Activated naive CD8-positive, alpha-beta T cell (primary cell): ENCODE measurements at regions not wholly inside any gene's neighbourhood (a gene's known extent, or its start where the extent isn't known, plus 50 kb on each side); places are given as distances from the start of the nearest gene placed in this dataset.

Experiments
- H3K27ac Mint-ChIP-seq: one replicate; pipeline ENCODE4 v1.8.0; 2021; ENCODE audit warnings: mixed read lengths
- H3K27me3 Mint-ChIP-seq: one replicate; pipeline ENCODE4 v1.8.0; 2021; ENCODE audit warnings: mixed read lengths
- H3K36me3 Mint-ChIP-seq: one replicate; pipeline ENCODE4 v1.8.0; 2021; ENCODE audit warnings: mixed read lengths
- H3K4me1 Mint-ChIP-seq: one replicate; pipeline ENCODE4 v1.8.0; 2021; ENCODE audit warnings: low read depth, mixed read lengths
- H3K4me3 Mint-ChIP-seq: one replicate; pipeline ENCODE4 v1.8.0; 2021; ENCODE audit warnings: mild to moderate bottlenecking, mixed read lengths
- H3K9me3 Mint-ChIP-seq: one replicate; pipeline ENCODE4 v1.8.0; 2021; ENCODE audit warnings: low read depth, mixed read lengths

- peaks cover 19% of the 10 kb centered on the region for H3K27me3 Mint-ChIP-seq
- H3K4me3 Mint-ChIP-seq, result no peak overlapping the region
- no peaks in the 10 kb centered on the region for H3K36me3 Mint-ChIP-seq
- H3K9me3 Mint-ChIP-seq, result no peaks in the 10 kb centered on the region
- H3K27ac Mint-ChIP-seq, result no peak overlapping the region
- peaks cover 12% of the 10 kb centered on the region for H3K4me1 Mint-ChIP-seq
Observed at GRCh38 chr6:41425511-41425910, 90.1 kb downstream of the NCR2 start.

GRCh38 chr6:41426438-41426851 is 91.0 kb downstream of the NCR2 start:
- Mint-ChIP-seq H3K4me3 (no peak overlapping the region), H3K9me3 (no peaks in the 10 kb centered on the region), H3K27ac (no peak overlapping the region), H3K4me1 (peaks cover 12% of the 10 kb centered on the region), H3K27me3 (peaks cover 19% of the 10 kb centered on the region), H3K36me3 (no peaks in the 10 kb centered on the region)

GRCh38 chr6:41426888-41427641 is 91.7 kb downstream of the NCR2 start:
- no peaks in the 10 kb centered on the region for H3K36me3 Mint-ChIP-seq
- H3K27me3 Mint-ChIP-seq, result peaks cover 19% of the 10 kb centered on the region
- H3K9me3 Mint-ChIP-seq, result no peaks in the 10 kb centered on the region
- H3K4me1 Mint-ChIP-seq, result peaks cover 12% of the 10 kb centered on the region
- H3K4me3 Mint-ChIP-seq, result no peak overlapping the region
- H3K27ac Mint-ChIP-seq, result no peak overlapping the region

- H3K27me3 Mint-ChIP-seq, result peaks cover 17% of the 10 kb centered on the region
- peaks cover 12% of the 10 kb centered on the region for H3K4me1 Mint-ChIP-seq
- H3K27ac Mint-ChIP-seq, result no peak overlapping the region
- H3K4me3 Mint-ChIP-seq, result no peak overlapping the region
- H3K9me3 Mint-ChIP-seq, result no peaks in the 10 kb centered on the region
- no peaks in the 10 kb centered on the region for H3K36me3 Mint-ChIP-seq
Observed at GRCh38 chr6:41427642-41428335, 92.4 kb downstream of the NCR2 start.

GRCh38 chr6:41428336-41428995 is 93.1 kb downstream of the NCR2 start:
- Mint-ChIP-seq H3K36me3 (no peaks in the 10 kb centered on the region), H3K9me3 (no peaks in the 10 kb centered on the region), H3K27ac (no peak overlapping the region), H3K27me3 (peaks cover 16% of the 10 kb centered on the region), H3K4me3 (peak overlapping the region; percentile 82), H3K4me1 (peaks cover 12% of the 10 kb centered on the region)

GRCh38 chr6:41428996-41429421 is 93.6 kb downstream of the NCR2 start:
- Mint-ChIP-seq H3K4me3 (peak overlapping the region; percentile 82), H3K27ac (no peak overlapping the region), H3K9me3 (no peaks in the 10 kb centered on the region), H3K36me3 (no peaks in the 10 kb centered on the region), H3K4me1 (peaks cover 12% of the 10 kb centered on the region), H3K27me3 (peaks cover 16% of the 10 kb centered on the region)

GRCh38 chr6:41429506-41430504 is 94.4 kb downstream of the NCR2 start:
- peaks cover 12% of the 10 kb centered on the region for H3K4me1 Mint-ChIP-seq
- H3K9me3 Mint-ChIP-seq, result no peaks in the 10 kb centered on the region
- peaks cover 16% of the 10 kb centered on the region for H3K27me3 Mint-ChIP-seq
- no peak overlapping the region for H3K27ac Mint-ChIP-seq
- H3K36me3 Mint-ChIP-seq, result no peaks in the 10 kb centered on the region
- no peak overlapping the region for H3K4me3 Mint-ChIP-seq

- no peak overlapping the region for H3K4me3 Mint-ChIP-seq
- no peaks in the 10 kb centered on the region for H3K9me3 Mint-ChIP-seq
- no peak overlapping the region for H3K27ac Mint-ChIP-seq
- H3K27me3 Mint-ChIP-seq, result peaks cover 16% of the 10 kb centered on the region
- H3K36me3 Mint-ChIP-seq, result no peaks in the 10 kb centered on the region
- peaks cover 12% of the 10 kb centered on the region for H3K4me1 Mint-ChIP-seq
Observed at GRCh38 chr6:41430875-41431274, 95.5 kb downstream of the NCR2 start.

- no peak overlapping the region for H3K4me3 Mint-ChIP-seq
- no peak overlapping the region for H3K27ac Mint-ChIP-seq
- no peaks in the 10 kb centered on the region for H3K36me3 Mint-ChIP-seq
- peaks cover 12% of the 10 kb centered on the region for H3K4me1 Mint-ChIP-seq
- peaks cover 16% of the 10 kb centered on the region for H3K27me3 Mint-ChIP-seq
- no peaks in the 10 kb centered on the region for H3K9me3 Mint-ChIP-seq
Observed at GRCh38 chr6:41432280-41432679, 96.9 kb downstream of the NCR2 start.

- Mint-ChIP-seq H3K27ac (no peak overlapping the region), H3K4me1 (peaks cover 10% of the 10 kb centered on the region), H3K27me3 (peaks cover 6% of the 10 kb centered on the region), H3K9me3 (no peaks in the 10 kb centered on the region), H3K36me3 (no peaks in the 10 kb centered on the region), H3K4me3 (no peak overlapping the region)
Observed at GRCh38 chr6:41434803-41435481, 99.5 kb downstream of the NCR2 start.

- Mint-ChIP-seq H3K36me3 (no peaks in the 10 kb centered on the region), H3K27me3 (no peaks in the 10 kb centered on the region), H3K4me3 (no peak overlapping the region), H3K9me3 (no peaks in the 10 kb centered on the region), H3K27ac (no peak overlapping the region), H3K4me1 (peaks cover 37% of the 10 kb centered on the region)
Observed at GRCh38 chr6:41437604-41438003, 102.2 kb downstream of the NCR2 start.

GRCh38 chr6:41438746-41439145 is 103.3 kb downstream of the NCR2 start:
- no peaks in the 10 kb centered on the region for H3K36me3 Mint-ChIP-seq
- H3K4me1 Mint-ChIP-seq, result peaks cover 41% of the 10 kb centered on the region
- H3K27ac Mint-ChIP-seq, result no peak overlapping the region
- H3K9me3 Mint-ChIP-seq, result no peaks in the 10 kb centered on the region
- peaks cover 2% of the 10 kb centered on the region for H3K27me3 Mint-ChIP-seq
- H3K4me3 Mint-ChIP-seq, result no peak overlapping the region

- H3K27ac Mint-ChIP-seq, result peak overlapping the region; percentile 58
- H3K27me3 Mint-ChIP-seq, result peaks cover 4% of the 10 kb centered on the region
- H3K9me3 Mint-ChIP-seq, result no peaks in the 10 kb centered on the region
- no peaks in the 10 kb centered on the region for H3K36me3 Mint-ChIP-seq
- peak overlapping the region; percentile 35 for H3K4me3 Mint-ChIP-seq
- peaks cover 44% of the 10 kb centered on the region for H3K4me1 Mint-ChIP-seq
Observed at GRCh38 chr6:41439524-41440418, 104.4 kb downstream of the NCR2 start.
